ENCODE measurements at regions not wholly inside any gene's neighbourhood (a gene's known extent, or its start where the extent isn't known, plus 50 kb on each side); places are given as distances from the start of the nearest gene placed in this dataset.

GRCh38 chr18:7360606-7361170 lies 129.8 kb downstream of the LRRC30 start:
- intact Hi-C loops (cut with DNase I): no loop called here
- no peak overlapping the region for H3K27ac ChIP-seq
- no peaks in the 10 kb centered on the region for H3K4me1 ChIP-seq
- H3K27me3 ChIP-seq: no peaks in the 10 kb centered on the region
- WGBS, 2 donors: 92% methylated on average over 7 to 16 of the region's 23 CpGs
- no peaks in the 10 kb centered on the region for H3K9me3 ChIP-seq
- no peaks in the 10 kb centered on the region for H3K36me3 ChIP-seq
- no peak overlapping the region for H3K4me3 ChIP-seq (replicated peaks in 1 of 3)
- TF ChIP-seq CTCF (IDR thresholded peaks at IDR 0.05) (no peak), POLR2A (IDR thresholded peaks at IDR 0.05) (no peak)
- no peak for DNase-seq

GRCh38 chr18:7363338-7363737 lies 132.4 kb downstream of the LRRC30 start:
- H3K27me3 ChIP-seq: no peaks in the 10 kb centered on the region
- 87 to 89% methylated on average over 5 of the region's 5 CpGs for WGBS, 2 donors
- DNase-seq: no peak
- no peak overlapping the region for H3K4me3 ChIP-seq (replicated peaks in 1 of 3)
- H3K9me3 ChIP-seq: no peaks in the 10 kb centered on the region
- H3K27ac ChIP-seq: no peak overlapping the region
- no peaks in the 10 kb centered on the region for H3K36me3 ChIP-seq
- no peaks in the 10 kb centered on the region for H3K4me1 ChIP-seq
- intact Hi-C loops (cut with DNase I): no loop called here
- TF ChIP-seq CTCF (IDR thresholded peaks at IDR 0.05) (no peak), POLR2A (IDR thresholded peaks at IDR 0.05) (no peak)

- Histone ChIP-seq H3K4me3 (replicated peaks in 1 of 3) (no peak overlapping the region), H3K4me1 (peaks cover 0 to 4% of the 10 kb centered on the region in 2 donors), H3K36me3 (no peaks in the 10 kb centered on the region), H3K9me3 (no peaks in the 10 kb centered on the region), H3K27me3 (no peaks in the 10 kb centered on the region), H3K27ac (no peak overlapping the region)
- no peak for TF ChIP-seq CTCF (IDR thresholded peaks at IDR 0.05)
- TF ChIP-seq POLR2A (IDR thresholded peaks at IDR 0.05): no peak
- 68% methylated on average over 3 to 6 of the region's 7 CpGs for WGBS, 2 donors
- intact Hi-C loops (cut with DNase I): no loop called here
- no peak for DNase-seq
These were observed 135.7 kb downstream of the LRRC30 start for GRCh38 chr18:7366597-7366996.

GRCh38 chr18:7367336-7367735 lies 136.4 kb downstream of the LRRC30 start:
- Histone ChIP-seq H3K36me3 (no peaks in the 10 kb centered on the region), H3K27ac (no peak overlapping the region), H3K9me3 (no peaks in the 10 kb centered on the region), H3K27me3 (no peaks in the 10 kb centered on the region), H3K4me3 (replicated peaks in 1 of 3) (no peak overlapping the region), H3K4me1 (peaks cover 0 to 7% of the 10 kb centered on the region in 2 donors)
- intact Hi-C loops (cut with DNase I): no loop called here
- 43 to 69% methylated on average over 7 of the region's 7 CpGs for WGBS, 2 donors
- no peak for DNase-seq
- TF ChIP-seq CTCF (IDR thresholded peaks at IDR 0.05) (no peak), POLR2A (IDR thresholded peaks at IDR 0.05) (no peak)

GRCh38 chr18:7369006-7369405 lies 138.1 kb downstream of the LRRC30 start:
- intact Hi-C loops (cut with DNase I): no loop called here
- Histone ChIP-seq H3K36me3 (no peaks in the 10 kb centered on the region), H3K27ac (no peak overlapping the region), H3K27me3 (no peaks in the 10 kb centered on the region), H3K4me3 (replicated peaks in 1 of 3) (no peak overlapping the region), H3K4me1 (peaks cover 0 to 16% of the 10 kb centered on the region in 2 donors), H3K9me3 (no peaks in the 10 kb centered on the region)
- DNase-seq: no peak
- 81 to 93% methylated on average over 7 of the region's 7 CpGs for WGBS, 2 donors
- TF ChIP-seq CTCF (IDR thresholded peaks at IDR 0.05): no peak

Data from thyroid gland (tissue), 4 donors.